GM18526 (cell line): ENCODE measurements at regions not wholly inside any gene's neighbourhood (a gene's known extent, or its start where the extent isn't known, plus 50 kb on each side); places are given as distances from the start of the nearest gene placed in this dataset.

Source experiments
- POLR2A ChIP-seq: IDR thresholded peaks from 3 replicates; pipeline ENCODE4 v1.6.1; 2011; ENCODE audit not compliant: insufficient read length; ENCODE audit errors: extremely low read depth

GRCh38 chr17:77560841-77561240 lies 397.7 kb upstream of the TNRC6C start:
- no peak for TF ChIP-seq POLR2A

GRCh38 chr17:77563439-77564102 lies 394.9 kb upstream of the TNRC6C start:
- no peak for TF ChIP-seq POLR2A

- TF ChIP-seq POLR2A = no peak
Observed at GRCh38 chr17:77564278-77564920, 394.1 kb upstream of the TNRC6C start.

- no peak for TF ChIP-seq POLR2A
Observed at GRCh38 chr17:77565166-77565565, 393.3 kb upstream of the TNRC6C start.

- no peak for TF ChIP-seq POLR2A
Observed at GRCh38 chr17:77566151-77566550, 392.4 kb upstream of the TNRC6C start.

GRCh38 chr17:77566566-77567138 lies 391.9 kb upstream of the TNRC6C start:
- TF ChIP-seq POLR2A = no peak

GRCh38 chr17:77568540-77568939 lies 390.0 kb upstream of the TNRC6C start:
- no peak for TF ChIP-seq POLR2A

DNA sequence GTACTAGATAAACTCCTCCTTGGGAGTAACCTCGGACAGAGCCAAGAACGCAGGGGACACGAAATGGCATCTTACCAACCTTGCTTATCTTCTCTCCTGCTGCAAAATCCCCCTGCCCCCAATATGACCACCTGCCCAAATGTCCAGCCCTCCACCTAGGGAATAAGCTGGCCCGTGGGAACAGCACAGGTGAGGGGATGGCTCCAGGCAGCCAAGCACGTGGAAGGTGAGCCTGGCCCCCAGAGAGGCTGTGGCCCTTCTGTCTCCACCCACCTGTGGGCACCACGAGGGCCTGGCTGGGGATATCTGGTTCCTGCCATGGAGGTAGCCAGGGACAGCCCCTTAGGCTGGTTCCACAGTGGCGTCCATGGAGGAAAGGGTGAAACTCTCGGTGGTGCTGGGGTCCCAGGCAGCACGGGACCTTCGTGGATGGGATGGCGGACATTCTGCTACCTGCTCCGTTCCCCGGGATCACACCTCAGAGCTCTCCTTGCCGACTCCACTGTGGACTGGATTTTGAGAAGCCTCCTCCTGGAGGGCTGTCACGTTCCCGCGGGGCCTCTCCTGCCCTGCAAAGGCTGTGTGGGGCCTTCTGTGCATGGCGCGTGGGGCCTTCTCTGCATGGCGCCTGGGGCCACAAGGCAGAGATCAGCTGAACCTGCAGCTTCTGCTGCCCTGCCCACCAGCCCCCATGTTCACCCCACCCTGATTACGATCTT lies 388.5 kb upstream of the TNRC6C start:
- no peak for TF ChIP-seq POLR2A

GRCh38 chr17:77570565-77570898 lies 388.0 kb upstream of the TNRC6C start:
- TF ChIP-seq POLR2A = no peak

GRCh38 chr17:77571155-77571981 lies 387.1 kb upstream of the TNRC6C start:
- TF ChIP-seq POLR2A = no peak

DNA sequence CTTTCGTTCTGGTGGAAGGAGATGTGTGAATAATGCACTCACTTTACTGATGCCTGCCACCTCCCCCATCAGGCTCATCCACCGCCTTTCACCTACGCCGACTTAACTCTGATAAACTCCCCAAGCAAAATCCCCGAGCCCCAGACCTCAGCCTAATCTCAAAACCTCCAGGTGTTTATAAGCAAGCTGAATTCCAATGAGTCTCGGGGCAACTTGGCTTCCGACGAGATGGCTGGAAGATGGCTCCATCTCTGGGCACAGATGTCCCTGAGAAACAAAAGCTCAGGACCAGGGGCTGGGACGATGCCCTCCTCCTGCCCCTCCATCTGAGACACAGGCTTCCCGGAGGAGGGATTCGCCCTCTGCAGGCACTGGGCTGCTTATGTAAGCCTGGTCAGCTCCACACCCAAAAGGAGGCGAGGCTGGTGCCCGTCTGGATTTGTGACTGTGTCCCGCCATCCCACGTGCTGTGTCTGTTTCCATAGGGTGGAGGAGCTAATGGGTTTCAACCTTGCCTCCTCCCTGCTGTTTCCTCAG lies 386.4 kb upstream of the TNRC6C start:
- no peak for TF ChIP-seq POLR2A

GRCh38 chr17:77572851-77573250 lies 385.7 kb upstream of the TNRC6C start:
- no peak for TF ChIP-seq POLR2A

GRCh38 chr17:77577491-77577890 lies 381.0 kb upstream of the TNRC6C start:
- TF ChIP-seq POLR2A = no peak

- TF ChIP-seq POLR2A = no peak
Observed at GRCh38 chr17:77579131-77579530, 379.4 kb upstream of the TNRC6C start.

GRCh38 chr17:77579682-77580081 lies 378.8 kb upstream of the TNRC6C start:
- no peak for TF ChIP-seq POLR2A
